SKM-1 (cell line): ENCODE measurements at regions not wholly inside any gene's neighbourhood (a gene's known extent, or its start where the extent isn't known, plus 50 kb on each side); places are given as distances from the start of the nearest gene placed in this dataset.

ENCODE experiments used
- DNase-seq: peaks from one replicate; lab custom pipeline; 2025; ENCODE audit not compliant: unreplicated experiment; lab: John Stamatoyannopoulos, UW

DNA sequence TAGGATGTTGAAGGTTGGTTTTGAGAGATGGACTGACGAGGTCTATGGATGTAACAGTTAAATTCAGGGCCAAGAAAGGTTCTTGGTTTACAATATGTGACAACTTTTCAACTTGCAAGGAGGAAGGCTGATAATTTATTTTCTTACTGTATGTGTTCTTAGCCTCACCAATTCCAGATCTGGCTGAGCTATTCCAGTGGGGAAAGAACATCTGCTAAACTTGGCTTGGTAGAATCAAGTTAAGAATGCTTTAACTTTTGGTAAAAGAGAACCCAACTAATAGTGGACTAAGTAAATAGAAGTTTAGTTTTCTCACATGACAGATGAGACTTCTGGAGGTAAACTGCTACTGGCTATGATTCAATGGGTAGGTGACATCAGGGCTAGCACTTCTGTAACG, 222.9 kb downstream of the KLF5 start:
- no peak for DNase-seq

DNA sequence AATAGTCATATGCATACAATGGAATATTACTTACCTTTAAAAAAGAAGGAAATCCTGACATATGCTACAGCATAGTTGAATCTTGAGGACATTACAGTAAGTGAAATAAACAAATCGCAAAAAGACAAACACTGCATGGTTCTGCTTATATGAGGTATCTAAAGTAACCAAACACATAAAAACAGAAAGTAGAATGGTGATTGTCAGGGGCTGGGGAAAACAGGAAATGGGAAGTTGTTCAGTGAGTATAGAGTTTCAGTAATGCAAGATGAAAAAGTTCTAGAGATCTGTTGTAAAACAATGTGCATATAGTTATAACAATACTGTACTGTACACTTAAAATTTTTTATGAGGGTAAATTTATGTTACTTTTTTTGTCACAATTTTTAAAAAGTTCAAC, 219.4 kb downstream of the KLF5 start:
- DNase-seq = no peak

DNA sequence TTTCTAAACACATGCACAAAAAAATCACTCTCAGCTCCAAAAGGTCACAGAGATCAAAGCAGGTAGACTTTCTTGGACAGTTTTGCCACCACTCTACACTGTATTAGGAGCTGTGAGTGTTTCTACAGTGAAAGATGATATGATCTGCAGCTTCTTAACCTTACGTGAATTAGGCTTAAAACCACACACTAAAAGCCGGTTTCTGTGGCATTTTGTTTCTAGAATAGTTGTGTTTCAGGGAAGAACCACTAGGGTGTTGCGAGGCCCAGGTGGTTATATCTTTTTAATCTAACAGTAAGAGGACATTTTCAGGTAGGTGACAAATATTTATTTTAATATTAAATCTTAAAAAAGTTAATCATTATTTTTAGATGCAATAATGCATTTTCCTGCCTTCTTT, 216.4 kb downstream of the KLF5 start:
- no peak for DNase-seq

DNA sequence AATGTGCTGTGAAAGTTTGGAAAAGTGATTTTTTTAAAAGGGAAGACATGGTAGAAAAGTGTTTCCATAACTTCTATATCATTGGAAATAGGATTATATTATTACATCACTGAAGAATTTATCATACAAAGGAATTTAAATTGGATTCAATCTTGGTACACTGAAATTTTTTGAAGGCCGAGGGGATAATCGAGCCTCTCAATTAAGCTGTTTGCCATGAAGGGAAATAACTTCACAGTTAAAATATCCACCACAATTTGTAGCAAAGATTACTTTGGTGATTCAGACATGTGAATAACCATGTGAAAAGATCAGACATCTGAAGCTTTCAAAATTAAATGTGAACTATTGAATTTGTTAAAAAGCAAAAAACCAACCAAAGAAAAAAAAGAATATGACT, 215.3 kb downstream of the KLF5 start:
- no peak for DNase-seq

DNA sequence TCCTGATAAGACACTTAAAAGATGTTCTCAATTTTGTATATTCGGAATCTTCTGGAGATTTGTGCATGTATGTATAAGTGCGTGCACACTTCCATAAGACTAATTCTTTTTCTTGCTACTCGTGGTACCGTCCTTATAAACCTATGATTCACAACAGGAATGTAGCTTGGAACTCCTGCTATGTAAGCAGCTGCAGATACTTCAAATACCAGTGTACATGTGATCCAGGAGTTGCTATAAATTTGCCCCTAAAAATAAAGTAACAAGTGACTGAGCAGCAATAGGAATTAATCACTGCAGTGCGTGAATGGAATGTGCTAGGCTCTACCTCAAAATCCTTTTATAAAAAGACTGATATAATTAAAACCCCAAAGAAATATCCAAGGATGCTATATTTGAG, 214.9 kb downstream of the KLF5 start:
- no peak for DNase-seq

DNA sequence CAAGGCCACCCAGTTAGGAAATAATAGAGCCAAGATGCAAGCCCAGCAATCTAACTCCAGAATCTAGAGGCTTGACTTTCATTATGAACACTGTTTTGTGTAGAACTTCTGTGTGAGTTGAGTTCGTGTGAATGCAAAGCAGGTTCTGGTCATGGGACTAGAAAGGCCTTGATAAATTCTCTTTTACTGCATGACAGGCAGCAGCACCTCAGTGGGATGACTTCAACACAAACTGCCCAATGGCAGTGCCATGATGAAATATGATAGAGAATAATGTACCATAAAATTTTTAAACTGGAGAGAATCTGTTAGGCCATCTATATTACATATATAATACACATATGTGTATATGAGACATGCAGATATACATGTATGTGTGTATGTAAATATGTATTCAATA, 214.5 kb downstream of the KLF5 start:
- no peak for DNase-seq

DNA sequence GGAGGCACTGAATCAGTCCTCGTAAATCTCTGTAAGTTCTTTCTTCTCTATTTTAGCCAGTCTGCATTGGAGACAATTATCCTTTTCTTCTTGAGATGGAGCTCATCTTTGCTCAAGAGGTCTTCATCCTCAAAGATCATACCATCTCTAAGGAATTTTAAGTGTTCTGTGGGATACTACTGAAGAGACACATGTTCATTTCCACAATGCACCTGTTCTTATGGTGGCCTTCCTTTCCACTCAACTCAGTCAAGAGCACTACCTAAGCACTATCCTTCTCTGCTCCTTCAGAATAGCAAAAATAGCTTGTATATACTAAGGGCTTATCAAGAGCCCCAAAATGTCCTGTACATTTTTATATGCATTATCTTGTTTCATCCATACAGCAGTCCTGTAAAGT, 214.0 kb downstream of the KLF5 start:
- DNase-seq = no peak

DNA sequence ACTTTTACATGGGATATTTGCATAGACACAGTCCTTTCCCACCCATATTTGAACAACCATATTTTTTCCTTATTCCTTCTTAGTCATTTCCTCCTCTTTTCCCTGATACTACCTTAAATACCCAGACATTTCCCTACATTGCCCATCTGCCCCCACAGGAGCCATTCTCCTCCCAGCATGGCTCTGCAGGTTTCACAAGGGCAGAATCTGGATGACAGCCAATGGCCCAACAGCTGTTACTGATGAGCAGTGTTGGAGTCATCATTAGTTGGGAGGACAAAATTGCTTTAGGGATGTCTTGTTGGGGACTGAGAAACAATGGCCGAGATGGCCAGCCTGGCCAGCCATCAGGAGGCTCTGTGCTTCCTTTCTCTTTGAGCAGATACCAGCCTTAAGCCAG, 209.5 kb downstream of the KLF5 start:
- no peak for DNase-seq

DNA sequence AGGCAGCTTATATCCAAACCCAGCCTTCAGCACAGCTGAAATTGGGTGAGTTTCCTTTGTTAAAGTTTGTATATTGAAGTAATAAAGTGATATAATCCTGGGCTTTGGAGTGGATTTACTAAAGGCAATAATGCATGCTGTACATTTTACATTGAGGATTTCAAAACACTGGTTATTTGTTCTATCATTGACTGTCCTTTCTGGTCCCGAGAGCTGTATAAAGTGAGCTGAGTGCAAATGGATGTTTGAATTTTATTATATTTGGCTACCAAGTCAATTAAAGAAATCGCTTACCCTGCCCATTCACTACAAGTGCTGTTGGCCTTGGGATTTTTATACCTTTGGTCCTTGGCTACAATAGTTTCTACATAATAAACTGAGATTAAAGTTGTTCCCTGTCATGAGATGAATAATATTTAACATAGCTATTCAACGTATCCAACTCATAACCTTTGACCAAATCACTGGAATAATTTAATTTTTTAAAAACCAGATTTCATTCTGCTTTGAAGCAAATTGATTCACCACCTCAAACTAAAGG, 207.9 kb downstream of the KLF5 start:
- no peak for DNase-seq

DNA sequence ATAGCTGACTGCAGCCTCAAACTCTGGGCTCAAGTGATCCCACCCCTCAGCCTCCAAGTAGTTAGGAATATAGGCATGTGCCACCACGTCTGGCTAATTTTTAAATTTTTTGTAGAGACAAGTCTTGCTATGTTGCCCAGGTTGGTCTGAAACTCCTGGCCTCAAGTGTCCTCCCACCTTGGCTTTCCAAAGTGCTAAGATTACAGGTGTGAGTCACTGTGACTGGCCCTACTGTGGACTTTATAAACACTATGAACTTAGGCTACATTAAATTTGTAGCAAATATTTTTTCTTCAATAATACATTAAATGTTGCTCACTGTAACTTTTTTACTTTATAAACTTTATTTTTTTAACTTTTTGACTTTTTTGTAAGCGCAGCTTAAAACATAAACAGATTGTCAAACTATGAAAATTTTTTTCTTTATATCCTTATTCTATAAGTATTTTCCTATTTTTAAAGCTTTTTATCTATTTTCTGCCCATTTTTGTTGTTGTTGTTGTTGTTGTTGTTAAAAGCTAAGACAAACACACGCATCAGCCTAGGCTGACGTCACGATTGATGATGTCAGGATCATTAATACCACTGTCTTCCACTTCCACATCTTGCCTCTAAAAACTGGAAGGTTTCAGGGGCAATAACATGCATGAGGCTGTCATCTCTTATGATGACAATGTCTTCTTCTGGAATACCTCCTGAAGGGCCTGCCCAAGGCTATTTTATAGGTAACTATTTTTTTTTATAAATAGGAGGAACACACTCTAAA, 204.2 kb downstream of the KLF5 start:
- no peak for DNase-seq

DNA sequence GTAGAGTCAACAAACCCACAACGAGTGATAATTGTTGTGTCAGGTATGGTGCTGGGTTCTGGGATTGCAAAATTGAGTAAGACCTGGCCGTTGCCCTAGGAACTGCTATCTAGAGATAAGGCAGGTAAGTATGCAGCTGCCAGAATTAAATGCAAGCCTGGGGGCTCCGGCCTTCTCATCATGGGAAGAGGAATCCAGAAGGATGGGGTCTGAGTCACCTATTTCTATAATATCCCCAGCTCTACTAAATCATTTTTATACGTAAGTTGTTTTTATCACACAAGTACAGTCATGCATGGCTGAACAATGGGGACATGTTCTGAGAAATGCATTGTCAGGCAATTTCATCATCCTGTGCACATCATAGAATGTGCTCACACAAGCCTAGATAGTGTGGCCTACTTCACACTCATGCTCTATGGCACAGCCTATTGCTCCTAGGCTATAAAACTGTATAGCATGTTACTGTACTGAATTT, 203.0 kb downstream of the KLF5 start:
- no peak for DNase-seq

DNA sequence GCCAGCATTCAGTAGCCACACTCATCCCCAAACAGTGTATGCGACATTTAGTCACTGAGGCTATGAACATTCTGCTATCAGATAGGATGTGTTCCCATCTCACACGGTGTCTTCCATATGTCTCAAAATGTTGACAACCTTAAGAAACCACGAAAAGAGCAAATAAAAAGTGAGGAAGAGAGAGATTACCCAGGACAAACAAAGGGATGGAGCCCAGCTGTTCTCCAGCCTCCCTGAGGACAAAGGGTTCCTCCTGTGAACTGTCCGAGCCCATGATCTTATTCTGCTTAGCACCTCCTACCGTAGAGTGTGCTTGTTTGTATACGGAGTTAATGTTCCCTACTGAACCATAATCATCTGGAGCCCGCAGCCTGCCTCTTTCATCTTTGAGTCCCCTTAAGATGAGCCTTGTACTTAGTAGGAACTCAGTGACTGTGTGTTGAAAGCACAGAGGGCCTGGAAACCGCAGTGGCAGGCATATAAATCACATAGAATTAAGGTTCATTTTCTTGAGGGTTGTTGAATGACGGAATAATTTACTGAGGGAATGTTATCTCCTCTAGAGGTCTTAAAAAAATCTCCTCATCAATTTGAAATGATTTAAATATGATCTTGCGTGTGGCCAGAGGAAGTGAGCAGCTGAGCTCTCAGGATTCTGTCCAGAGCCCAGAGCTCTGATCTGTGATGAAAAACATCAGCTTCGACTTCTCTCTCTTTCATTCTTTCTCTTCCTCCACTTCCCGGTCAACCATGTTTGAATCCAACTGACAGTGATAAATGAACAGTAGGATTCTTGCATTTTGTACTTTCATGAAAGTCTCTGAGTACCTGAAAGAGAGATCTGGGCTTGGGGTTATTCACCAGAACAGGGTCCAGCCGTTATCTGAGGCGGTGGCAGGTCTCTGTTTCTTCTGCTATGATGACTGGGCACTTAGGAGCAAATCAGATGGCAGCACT, 200.5 kb downstream of the KLF5 start:
- no peak for DNase-seq

DNA sequence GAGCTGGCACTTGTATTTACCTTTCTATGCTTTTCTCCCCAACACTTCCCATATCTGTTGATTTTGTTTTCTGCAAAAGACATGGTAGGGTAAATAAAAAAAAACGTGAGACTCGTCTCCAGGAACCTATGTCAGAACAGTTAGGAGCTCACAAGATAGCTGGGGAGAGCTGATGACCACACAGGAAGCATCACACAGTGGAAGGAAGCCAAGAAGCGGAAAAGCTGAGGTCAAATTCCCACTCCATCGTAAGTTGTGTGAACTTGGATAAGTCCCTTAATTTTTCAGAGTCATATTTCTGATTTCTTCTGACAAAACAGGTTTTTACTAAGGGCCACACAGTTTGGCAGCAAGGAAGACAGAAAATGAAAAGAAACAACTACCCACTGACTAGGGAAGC, 199.6 kb downstream of the KLF5 start:
- DNase-seq = no peak

DNA sequence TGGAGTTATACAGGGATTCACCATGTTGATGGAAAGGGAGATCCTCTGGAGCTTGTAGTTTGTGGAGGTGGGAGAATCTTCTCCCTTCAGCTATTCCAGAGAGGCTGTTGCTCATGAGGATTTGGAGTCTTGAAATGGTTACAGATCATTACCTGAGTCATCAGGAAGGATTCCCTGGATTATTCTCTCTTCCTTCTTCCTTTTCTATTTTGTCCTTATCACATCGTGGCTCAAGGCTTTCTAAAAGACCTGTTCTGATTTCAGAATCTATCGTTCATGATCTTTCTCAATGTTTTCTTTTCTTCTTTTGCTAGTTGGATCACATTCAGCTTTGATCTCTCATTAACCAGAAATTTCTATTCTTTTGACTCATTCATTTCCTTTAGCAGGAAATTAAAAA, 196.0 kb downstream of the KLF5 start:
- DNase-seq = no peak

DNA sequence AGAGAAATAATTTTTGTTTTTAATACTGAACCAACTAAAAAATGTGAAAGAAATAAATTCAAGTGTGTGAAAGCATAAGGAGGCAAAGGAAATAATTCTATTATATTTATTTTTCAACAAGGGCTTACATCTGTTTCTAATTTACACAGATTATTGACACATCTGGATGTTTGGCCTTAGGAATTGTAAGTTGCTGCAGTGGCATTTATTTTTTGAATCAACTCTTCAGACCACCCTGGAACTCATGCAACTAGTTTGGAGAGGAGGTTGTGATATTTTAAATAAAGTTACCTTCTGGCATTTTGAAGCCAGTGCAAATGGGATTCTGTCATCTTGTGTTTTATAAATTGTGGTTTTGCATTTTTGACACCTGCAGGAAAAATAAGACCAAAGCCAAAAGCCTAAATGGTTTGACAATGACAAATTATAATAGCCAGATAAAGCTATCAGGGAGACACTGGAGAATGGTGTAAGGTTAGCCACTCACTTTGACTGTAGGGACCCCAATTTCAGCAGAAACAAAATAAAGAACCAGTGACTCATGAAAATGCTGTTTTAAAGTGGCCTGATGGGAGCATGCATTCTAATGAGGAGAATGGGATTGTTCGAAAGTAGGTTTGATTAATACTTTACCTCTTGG, 192.9 kb downstream of the KLF5 start:
- DNase-seq = no peak

DNA sequence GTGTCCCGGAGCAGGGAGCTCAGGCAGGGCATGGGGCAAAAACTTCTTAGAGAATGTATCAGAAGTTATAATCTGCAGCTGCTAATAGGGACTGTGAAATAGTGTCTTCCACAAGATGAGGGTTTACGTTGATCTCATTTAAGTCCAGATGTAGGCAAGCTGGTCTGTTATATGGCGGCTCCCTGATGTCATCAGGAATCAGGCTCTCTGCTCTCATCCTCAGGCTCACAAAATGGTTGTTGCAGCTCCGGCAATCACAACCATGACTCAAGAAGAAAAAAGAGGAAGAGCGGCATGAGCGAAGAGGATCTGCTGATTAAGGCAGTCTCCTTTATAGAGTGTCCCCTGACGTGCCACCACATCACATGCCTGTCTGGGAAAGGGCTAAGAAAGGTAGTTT, 191.3 kb downstream of the KLF5 start:
- no peak for DNase-seq

DNA sequence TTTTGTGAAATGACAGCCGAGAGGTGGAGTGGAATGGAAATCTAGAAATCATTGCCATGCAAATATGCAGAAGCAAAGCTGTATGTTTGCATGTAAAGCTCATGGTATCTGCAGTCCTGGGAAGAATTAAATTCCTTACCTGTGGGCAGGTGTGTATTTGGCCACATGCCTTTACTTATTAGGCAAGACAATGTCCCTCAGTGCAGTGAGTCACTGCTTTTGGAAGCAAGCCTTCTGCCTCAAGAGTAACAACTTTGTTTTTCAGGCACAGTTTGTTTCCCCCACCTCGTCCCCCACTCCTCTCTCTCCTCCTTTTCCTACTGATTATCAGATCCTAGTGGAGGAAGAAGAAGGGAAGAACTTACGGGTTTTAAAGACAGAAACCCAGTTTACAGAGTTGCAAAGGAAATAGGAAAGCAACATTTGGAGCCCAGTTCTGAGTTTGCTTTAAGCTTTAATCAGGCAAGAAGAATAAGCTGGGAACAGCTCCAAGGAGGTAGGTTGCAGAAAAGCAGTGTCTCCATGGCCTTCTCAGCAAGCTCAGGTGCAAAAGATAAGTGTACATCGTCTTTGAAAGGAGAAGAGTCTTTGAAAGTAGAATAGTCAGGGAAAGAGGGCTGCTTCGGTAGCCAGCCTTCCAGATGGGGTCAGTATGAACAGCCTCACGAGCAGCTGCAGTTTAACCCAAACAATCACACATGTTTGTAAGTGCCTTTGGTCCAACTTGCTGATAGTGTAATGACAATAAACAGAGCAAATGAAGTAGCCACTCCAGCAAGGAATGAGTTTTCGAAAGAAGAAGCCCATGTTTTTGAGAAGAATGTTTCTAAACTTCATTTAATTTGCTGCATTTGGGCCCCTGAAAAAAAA, 190.1 kb downstream of the KLF5 start:
- DNase-seq = no peak

DNA sequence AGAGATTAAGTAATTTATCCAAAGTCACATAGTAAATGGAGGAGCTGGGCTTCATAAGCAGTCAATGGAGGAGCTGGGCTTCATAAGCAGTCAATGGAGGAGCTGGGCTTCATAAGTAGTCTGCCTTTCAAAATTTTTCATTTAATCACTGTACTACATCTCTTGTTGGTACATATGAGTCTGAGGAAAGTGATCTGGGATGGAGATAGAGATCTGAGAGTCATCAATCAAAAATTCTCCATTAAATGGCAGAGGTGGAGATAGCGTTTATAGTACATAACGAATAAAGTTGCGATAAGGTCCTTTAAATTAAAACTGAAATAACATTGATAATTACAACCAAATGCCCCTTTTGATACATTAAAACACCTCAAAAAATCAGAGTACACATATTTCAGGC, 189.3 kb downstream of the KLF5 start:
- no peak for DNase-seq

DNA sequence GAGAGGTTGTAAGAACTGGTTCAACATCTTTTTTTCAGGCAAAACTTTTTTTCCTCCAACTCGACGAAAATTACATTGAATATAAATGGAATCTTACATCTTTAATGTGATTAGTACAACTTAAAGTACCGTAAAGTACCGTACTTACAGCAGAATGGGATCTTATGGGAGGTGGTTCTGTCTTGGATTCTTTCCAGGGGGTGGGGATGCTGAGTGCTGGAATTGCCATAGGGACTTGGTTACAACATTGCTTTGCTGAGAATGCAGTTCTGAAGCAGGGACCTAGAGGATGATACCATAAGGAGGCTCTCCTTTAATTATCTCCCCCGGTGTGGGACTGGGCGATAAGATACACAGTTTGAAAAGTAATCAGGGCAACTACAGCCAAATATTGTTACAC, 186.4 kb downstream of the KLF5 start:
- no peak for DNase-seq

DNA sequence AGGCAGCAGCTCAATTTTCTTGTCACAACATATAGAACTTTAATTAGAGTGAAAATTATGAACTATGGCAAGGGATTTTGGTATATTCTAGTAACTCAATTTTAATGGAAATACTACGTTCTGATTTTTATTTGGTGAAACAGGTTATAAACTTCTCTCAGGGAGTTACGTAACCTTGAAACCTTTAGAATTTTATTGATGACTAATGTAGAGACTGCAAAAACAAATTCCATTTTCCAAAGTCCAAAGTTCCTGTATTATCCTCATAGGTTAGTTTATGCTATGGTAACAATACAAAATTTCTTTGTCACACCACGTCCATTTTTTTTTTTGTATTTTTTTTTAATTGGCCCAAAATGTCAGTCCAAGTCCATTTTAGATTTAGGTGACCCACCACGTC, 185.7 kb downstream of the KLF5 start:
- no peak for DNase-seq
